Ectodermal cell (in vitro differentiated cells): ENCODE measurements at regions not wholly inside any gene's neighbourhood (a gene's known extent, or its start where the extent isn't known, plus 50 kb on each side); places are given as distances from the start of the nearest gene placed in this dataset.

Experiments used
- H3K27ac ChIP-seq: 2 replicates; pipeline ENCODE4 v1.7.0; 2013; ENCODE audit warnings: mild to moderate bottlenecking, low read depth, low read length; ENCODE audit not compliant: insufficient read depth, poor library complexity, severe bottlenecking
- H3K27me3 ChIP-seq: 2 replicates; pipeline ENCODE4 v1.7.0; 2013; ENCODE audit warnings: mild to moderate bottlenecking, low read length; ENCODE audit not compliant: insufficient read depth, control insufficient read depth, poor library complexity, severe bottlenecking
- H3K36me3 ChIP-seq: one replicate; pipeline ENCODE4 v1.7.0; 2013; ENCODE audit warnings: low read length; ENCODE audit not compliant: control insufficient read depth, insufficient read depth
- H3K4me1 ChIP-seq: one replicate; pipeline ENCODE4 v1.7.0; 2013; ENCODE audit warnings: low read length; ENCODE audit not compliant: control insufficient read depth, insufficient read depth
- H3K4me3 ChIP-seq: 2 replicates; pipeline ENCODE4 v1.7.0; 2013; ENCODE audit warnings: low read depth, low read length, control low read depth; ENCODE audit not compliant: insufficient read depth
- H3K9me3 ChIP-seq: 2 replicates; pipeline ENCODE4 v1.7.0; 2013; ENCODE audit warnings: mild to moderate bottlenecking, low read length, moderate library complexity; ENCODE audit not compliant: control insufficient read depth
- WGBS, 2 experiments: methylation state at CpG; one replicate each; pipeline ENCODE4 v1.1.7; 2013; ENCODE audit warnings: missing lambda C conversion rate in 2 of 2; 5-methylcytosine and 5-hydroxymethylcytosine counted together

GRCh38 chr2:236939721-236940231 is 145.9 kb upstream of the COPS8 start:
- no peaks in the 10 kb centered on the region for H3K9me3 ChIP-seq
- H3K27ac ChIP-seq = no peak overlapping the region
- H3K4me1 ChIP-seq = no peaks in the 10 kb centered on the region
- H3K4me3 ChIP-seq = no peak overlapping the region
- H3K27me3 ChIP-seq = no peaks in the 10 kb centered on the region
- H3K36me3 ChIP-seq = no peaks in the 10 kb centered on the region
- 92 to 97% methylated on average over 11 of the region's 11 CpGs for WGBS, 2 experiments

GRCh38 chr2:236940497-236940896 is 145.2 kb upstream of the COPS8 start:
- 93 to 100% methylated on average over 1 of the region's 1 CpG for WGBS, 2 experiments
- no peaks in the 10 kb centered on the region for H3K9me3 ChIP-seq
- H3K4me1 ChIP-seq = no peaks in the 10 kb centered on the region
- H3K27me3 ChIP-seq = no peaks in the 10 kb centered on the region
- no peaks in the 10 kb centered on the region for H3K36me3 ChIP-seq
- no peak overlapping the region for H3K4me3 ChIP-seq
- H3K27ac ChIP-seq = no peak overlapping the region

- Histone ChIP-seq H3K4me1 (no peaks in the 10 kb centered on the region), H3K9me3 (no peaks in the 10 kb centered on the region), H3K4me3 (no peak overlapping the region), H3K36me3 (no peaks in the 10 kb centered on the region), H3K27ac (no peak overlapping the region), H3K27me3 (no peaks in the 10 kb centered on the region)
- WGBS, 2 experiments = 88 to 89% methylated on average over 7 of the region's 7 CpGs
These were observed 144.7 kb upstream of the COPS8 start for GRCh38 chr2:236940916-236941520.

GRCh38 chr2:236941551-236941950 is 144.1 kb upstream of the COPS8 start:
- no peaks in the 10 kb centered on the region for H3K27me3 ChIP-seq
- no peak overlapping the region for H3K27ac ChIP-seq
- no peaks in the 10 kb centered on the region for H3K4me1 ChIP-seq
- no peak overlapping the region for H3K4me3 ChIP-seq
- H3K36me3 ChIP-seq = no peaks in the 10 kb centered on the region
- 96 to 97% methylated on average over 3 to 4 of the region's 4 CpGs for WGBS, 2 experiments
- H3K9me3 ChIP-seq = no peaks in the 10 kb centered on the region

GRCh38 chr2:236942554-236942953 is 143.1 kb upstream of the COPS8 start:
- Histone ChIP-seq H3K27ac (no peak overlapping the region), H3K36me3 (no peaks in the 10 kb centered on the region), H3K4me3 (no peak overlapping the region), H3K4me1 (no peaks in the 10 kb centered on the region), H3K9me3 (no peaks in the 10 kb centered on the region), H3K27me3 (no peaks in the 10 kb centered on the region)
- WGBS, 2 experiments = 93 to 99% methylated on average over 1 to 4 of the region's 4 CpGs

- Histone ChIP-seq H3K9me3 (no peaks in the 10 kb centered on the region), H3K27me3 (no peaks in the 10 kb centered on the region), H3K27ac (no peak overlapping the region), H3K36me3 (no peaks in the 10 kb centered on the region), H3K4me3 (no peak overlapping the region), H3K4me1 (no peaks in the 10 kb centered on the region)
- WGBS, 2 experiments = 85 to 92% methylated on average over 6 of the region's 6 CpGs
These were observed 142.6 kb upstream of the COPS8 start for GRCh38 chr2:236943068-236943467.

- H3K4me1 ChIP-seq = no peaks in the 10 kb centered on the region
- no peaks in the 10 kb centered on the region for H3K36me3 ChIP-seq
- H3K4me3 ChIP-seq = no peak overlapping the region
- H3K9me3 ChIP-seq = no peaks in the 10 kb centered on the region
- H3K27me3 ChIP-seq = no peaks in the 10 kb centered on the region
- 86 to 88% methylated on average over 3 of the region's 3 CpGs for WGBS, 2 experiments
- no peak overlapping the region for H3K27ac ChIP-seq
These were observed 141.7 kb upstream of the COPS8 start for GRCh38 chr2:236943841-236944513.

- no peaks in the 10 kb centered on the region for H3K27me3 ChIP-seq
- 92 to 93% methylated on average over 7 of the region's 7 CpGs for WGBS, 2 experiments
- H3K9me3 ChIP-seq = no peaks in the 10 kb centered on the region
- no peak overlapping the region for H3K4me3 ChIP-seq
- no peaks in the 10 kb centered on the region for H3K36me3 ChIP-seq
- no peak overlapping the region for H3K27ac ChIP-seq
- no peaks in the 10 kb centered on the region for H3K4me1 ChIP-seq
These were observed 141.1 kb upstream of the COPS8 start for GRCh38 chr2:236944561-236944960.

- Histone ChIP-seq H3K9me3 (no peaks in the 10 kb centered on the region), H3K27me3 (no peaks in the 10 kb centered on the region), H3K4me1 (no peaks in the 10 kb centered on the region), H3K27ac (no peak overlapping the region), H3K36me3 (no peaks in the 10 kb centered on the region), H3K4me3 (no peak overlapping the region)
- 92 to 94% methylated on average over 6 of the region's 6 CpGs for WGBS, 2 experiments
These were observed 140.2 kb upstream of the COPS8 start for GRCh38 chr2:236945431-236946016.

GRCh38 chr2:236946871-236947270 is 138.8 kb upstream of the COPS8 start:
- Histone ChIP-seq H3K4me3 (no peak overlapping the region), H3K4me1 (no peaks in the 10 kb centered on the region), H3K9me3 (no peaks in the 10 kb centered on the region), H3K36me3 (no peaks in the 10 kb centered on the region), H3K27ac (no peak overlapping the region), H3K27me3 (no peaks in the 10 kb centered on the region)
- 63 to 69% methylated on average over 4 of the region's 4 CpGs for WGBS, 2 experiments
